ENCODE measurements at regions not wholly inside any gene's neighbourhood (a gene's known extent, or its start where the extent isn't known, plus 50 kb on each side); places are given as distances from the start of the nearest gene placed in this dataset.

DNA sequence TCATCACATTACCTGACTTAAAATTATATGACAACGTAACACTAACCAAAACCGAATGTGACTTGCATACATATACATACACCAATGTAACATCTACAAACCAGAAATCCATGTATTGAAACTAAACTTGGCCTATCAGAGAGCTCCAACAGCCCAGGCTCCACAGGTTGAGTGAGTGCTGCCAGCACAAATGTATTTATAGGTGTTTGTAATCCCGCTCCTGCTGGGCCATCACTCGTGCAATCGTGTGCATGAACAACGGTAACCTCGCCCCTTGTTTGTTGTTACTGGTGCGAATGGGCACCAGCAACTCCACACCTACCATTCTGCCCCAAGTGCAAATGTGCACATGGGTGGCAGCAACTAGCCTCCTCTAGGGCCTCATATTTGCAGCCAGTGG, 165.7 kb upstream of the XIST start:
- TF ChIP-seq, protein P1, sequence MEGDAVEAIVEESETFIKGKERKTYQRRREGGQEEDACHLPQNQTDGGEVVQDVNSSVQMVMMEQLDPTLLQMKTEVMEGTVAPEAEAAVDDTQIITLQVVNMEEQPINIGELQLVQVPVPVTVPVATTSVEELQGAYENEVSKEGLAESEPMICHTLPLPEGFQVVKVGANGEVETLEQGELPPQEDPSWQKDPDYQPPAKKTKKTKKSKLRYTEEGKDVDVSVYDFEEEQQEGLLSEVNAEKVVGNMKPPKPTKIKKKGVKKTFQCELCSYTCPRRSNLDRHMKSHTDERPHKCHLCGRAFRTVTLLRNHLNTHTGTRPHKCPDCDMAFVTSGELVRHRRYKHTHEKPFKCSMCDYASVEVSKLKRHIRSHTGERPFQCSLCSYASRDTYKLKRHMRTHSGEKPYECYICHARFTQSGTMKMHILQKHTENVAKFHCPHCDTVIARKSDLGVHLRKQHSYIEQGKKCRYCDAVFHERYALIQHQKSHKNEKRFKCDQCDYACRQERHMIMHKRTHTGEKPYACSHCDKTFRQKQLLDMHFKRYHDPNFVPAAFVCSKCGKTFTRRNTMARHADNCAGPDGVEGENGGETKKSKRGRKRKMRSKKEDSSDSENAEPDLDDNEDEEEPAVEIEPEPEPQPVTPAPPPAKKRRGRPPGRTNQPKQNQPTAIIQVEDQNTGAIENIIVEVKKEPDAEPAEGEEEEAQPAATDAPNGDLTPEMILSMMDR (IDR thresholded peaks at IDR 0.05): no peak
- TF ChIP-seq EP300 (IDR thresholded peaks at IDR 0.05) (no peak), POLR2A (IDR thresholded peaks at IDR 0.05) (no peak), POLR2AphosphoS5 (IDR thresholded peaks at IDR 0.05) (no peak)
